ENCODE measurements at regions not wholly inside any gene's neighbourhood (a gene's known extent, or its start where the extent isn't known, plus 50 kb on each side); places are given as distances from the start of the nearest gene placed in this dataset.

GRCh38 chr5:62686692-62687091 is 108.1 kb downstream of the LRRC70 start:
- Histone ChIP-seq H3K9ac (ENCODE audit: insufficient read length) (no peak overlapping the region), H3K4me3 (no peak overlapping the region), H3K9me3 (ENCODE audit: low read depth, low read length) (no peaks in the 10 kb centered on the region), H3K36me3 (ENCODE audit: insufficient read depth, low read length) (no peaks in the 10 kb centered on the region), H3K27ac (no peak overlapping the region)
- TF ChIP-seq FOXP2 (optimal IDR thresholded peaks at IDR 0.05; ENCODE audit: control extremely low read depth, extremely low read length, insufficient read depth) (no peak), POLR2AphosphoS5 (IDR thresholded peaks at IDR 0.05; ENCODE audit: borderline replicate concordance, low read depth, low read length) (no peak), EZH2 (IDR thresholded peaks at IDR 0.05) (no peak)
- no peak for DNase-seq (ENCODE audit: low read depth, low spot score)

GRCh38 chr5:62685221-62685620 is 106.6 kb downstream of the LRRC70 start:
- Histone ChIP-seq H3K9ac (ENCODE audit: insufficient read length) (no peak overlapping the region), H3K9me3 (ENCODE audit: low read depth, low read length) (no peaks in the 10 kb centered on the region), H3K27ac (no peak overlapping the region), H3K4me3 (no peak overlapping the region), H3K36me3 (ENCODE audit: insufficient read depth, low read length) (no peaks in the 10 kb centered on the region)
- TF ChIP-seq FOXP2 (optimal IDR thresholded peaks at IDR 0.05; ENCODE audit: control extremely low read depth, extremely low read length, insufficient read depth) (no peak), POLR2AphosphoS5 (IDR thresholded peaks at IDR 0.05; ENCODE audit: borderline replicate concordance, low read depth, low read length) (no peak), EZH2 (IDR thresholded peaks at IDR 0.05) (no peak)
- DNase-seq (ENCODE audit: low read depth, low spot score): no peak

GRCh38 chr5:62684310-62684709 is 105.7 kb downstream of the LRRC70 start:
- DNase-seq (ENCODE audit: low read depth, low spot score): no peak
- no peaks in the 10 kb centered on the region for H3K36me3 ChIP-seq (ENCODE audit: insufficient read depth, low read length)
- no peak overlapping the region for H3K4me3 ChIP-seq
- H3K27ac ChIP-seq: no peak overlapping the region
- H3K9me3 ChIP-seq (ENCODE audit: low read depth, low read length): no peaks in the 10 kb centered on the region
- TF ChIP-seq POLR2AphosphoS5 (IDR thresholded peaks at IDR 0.05; ENCODE audit: borderline replicate concordance, low read depth, low read length) (no peak), EZH2 (IDR thresholded peaks at IDR 0.05) (no peak), FOXP2 (optimal IDR thresholded peaks at IDR 0.05; ENCODE audit: control extremely low read depth, extremely low read length, insufficient read depth) (no peak)
- H3K9ac ChIP-seq (ENCODE audit: insufficient read length): no peak overlapping the region

GRCh38 chr5:62682059-62682458 is 103.4 kb downstream of the LRRC70 start:
- no peak for TF ChIP-seq FOXP2 (optimal IDR thresholded peaks at IDR 0.05; ENCODE audit: control extremely low read depth, extremely low read length, insufficient read depth)
- TF ChIP-seq EZH2 (IDR thresholded peaks at IDR 0.05): no peak
- no peak for TF ChIP-seq POLR2AphosphoS5 (IDR thresholded peaks at IDR 0.05; ENCODE audit: borderline replicate concordance, low read depth, low read length)
- Histone ChIP-seq H3K9ac (ENCODE audit: insufficient read length) (no peak overlapping the region), H3K4me3 (no peak overlapping the region), H3K36me3 (ENCODE audit: insufficient read depth, low read length) (no peaks in the 10 kb centered on the region), H3K9me3 (ENCODE audit: low read depth, low read length) (no peaks in the 10 kb centered on the region), H3K27ac (no peak overlapping the region)
- DNase-seq (ENCODE audit: low read depth, low spot score): no peak

GRCh38 chr5:62681117-62681850 is 102.7 kb downstream of the LRRC70 start:
- no peak overlapping the region for H3K4me3 ChIP-seq
- H3K9me3 ChIP-seq (ENCODE audit: low read depth, low read length): no peaks in the 10 kb centered on the region
- H3K36me3 ChIP-seq (ENCODE audit: insufficient read depth, low read length): no peaks in the 10 kb centered on the region
- no peak overlapping the region for H3K27ac ChIP-seq
- no peak overlapping the region for H3K9ac ChIP-seq (ENCODE audit: insufficient read length)
- DNase-seq (ENCODE audit: low read depth, low spot score): no peak
- no peak for TF ChIP-seq EZH2 (IDR thresholded peaks at IDR 0.05)
- no peak for TF ChIP-seq POLR2AphosphoS5 (IDR thresholded peaks at IDR 0.05; ENCODE audit: borderline replicate concordance, low read depth, low read length)
- no peak for TF ChIP-seq FOXP2 (optimal IDR thresholded peaks at IDR 0.05; ENCODE audit: control extremely low read depth, extremely low read length, insufficient read depth)

- no peaks in the 10 kb centered on the region for H3K36me3 ChIP-seq (ENCODE audit: insufficient read depth, low read length)
- DNase-seq (ENCODE audit: low read depth, low spot score): no peak
- no peak for TF ChIP-seq POLR2AphosphoS5 (IDR thresholded peaks at IDR 0.05; ENCODE audit: borderline replicate concordance, low read depth, low read length)
- TF ChIP-seq FOXP2 (optimal IDR thresholded peaks at IDR 0.05; ENCODE audit: control extremely low read depth, extremely low read length, insufficient read depth): no peak
- TF ChIP-seq EZH2 (IDR thresholded peaks at IDR 0.05): no peak
- H3K4me3 ChIP-seq: no peak overlapping the region
- no peaks in the 10 kb centered on the region for H3K9me3 ChIP-seq (ENCODE audit: low read depth, low read length)
- no peak overlapping the region for H3K9ac ChIP-seq (ENCODE audit: insufficient read length)
- H3K27ac ChIP-seq: no peak overlapping the region
Observed at GRCh38 chr5:62680121-62680520, 101.5 kb downstream of the LRRC70 start.

All from SK-N-MC (cell line).